ENCODE measurements at regions not wholly inside any gene's neighbourhood (a gene's known extent, or its start where the extent isn't known, plus 50 kb on each side); places are given as distances from the start of the nearest gene placed in this dataset.

- CTCF ChIA-PET, result no interaction called here
These were observed 97.1 kb upstream of the DOCK1 start for GRCh38 chr10:126808103-126808502.

GRCh38 chr10:126813432-126813831 is 91.8 kb upstream of the DOCK1 start:
- Mint-ChIP-seq H3K4me1 (no peaks in the 10 kb centered on the region), H3K27ac (no peak overlapping the region), H3K27me3 (no peaks in the 10 kb centered on the region), H3K9me3 (peaks cover 4% of the 10 kb centered on the region), H3K4me3 (no peak overlapping the region), H3K36me3 (no peaks in the 10 kb centered on the region)
- CTCF ChIA-PET, result no interaction called here
- no peak for DNase-seq

More at GRCh38 chr10:126808103-126808502, 97.1 kb upstream of the DOCK1 start:
- no peaks in the 10 kb centered on the region for H3K27me3 Mint-ChIP-seq
- H3K4me3 Mint-ChIP-seq, result no peak overlapping the region
- no peaks in the 10 kb centered on the region for H3K4me1 Mint-ChIP-seq
- H3K9me3 Mint-ChIP-seq, result peaks cover 4% of the 10 kb centered on the region
- no peak for DNase-seq
- no peak overlapping the region for H3K27ac Mint-ChIP-seq
- no peaks in the 10 kb centered on the region for H3K36me3 Mint-ChIP-seq

GRCh38 chr10:126833542-126833941 is 71.7 kb upstream of the DOCK1 start:
- Mint-ChIP-seq H3K27ac (no peak overlapping the region), H3K27me3 (no peaks in the 10 kb centered on the region), H3K4me3 (no peak overlapping the region), H3K36me3 (no peaks in the 10 kb centered on the region), H3K9me3 (peaks cover 3% of the 10 kb centered on the region), H3K4me1 (no peaks in the 10 kb centered on the region)
- DNase-seq, result no peak
- CTCF ChIA-PET, result no interaction called here

- peaks cover 3% of the 10 kb centered on the region for H3K9me3 Mint-ChIP-seq
- H3K27ac Mint-ChIP-seq, result no peak overlapping the region
- H3K4me1 Mint-ChIP-seq, result no peaks in the 10 kb centered on the region
- CTCF ChIA-PET, result no interaction called here
- H3K4me3 Mint-ChIP-seq, result no peak overlapping the region
- H3K27me3 Mint-ChIP-seq, result no peaks in the 10 kb centered on the region
- H3K36me3 Mint-ChIP-seq, result no peaks in the 10 kb centered on the region
- DNase-seq, result no peak
These were observed 69.2 kb upstream of the DOCK1 start for GRCh38 chr10:126836009-126836408.

GRCh38 chr10:126838316-126838715 is 66.9 kb upstream of the DOCK1 start:
- H3K4me1 Mint-ChIP-seq, result no peaks in the 10 kb centered on the region
- peaks cover 3% of the 10 kb centered on the region for H3K9me3 Mint-ChIP-seq
- no peaks in the 10 kb centered on the region for H3K27me3 Mint-ChIP-seq
- no peak for DNase-seq
- H3K27ac Mint-ChIP-seq, result no peak overlapping the region
- no peak overlapping the region for H3K4me3 Mint-ChIP-seq
- CTCF ChIA-PET, result interaction anchor here (0.6 kb wide), 1 partner anchor 641 kb away, joined by 4 read pairs; no protein-coding TSS in a partner anchor
- H3K36me3 Mint-ChIP-seq, result no peaks in the 10 kb centered on the region

GRCh38 chr10:126839094-126839761 is 66.0 kb upstream of the DOCK1 start:
- Mint-ChIP-seq H3K36me3 (no peaks in the 10 kb centered on the region), H3K4me1 (no peaks in the 10 kb centered on the region), H3K9me3 (peaks cover 3% of the 10 kb centered on the region), H3K4me3 (no peak overlapping the region), H3K27ac (no peak overlapping the region), H3K27me3 (no peaks in the 10 kb centered on the region)
- CTCF ChIA-PET, result interaction anchor here (0.6 kb wide), 1 partner anchor 642 kb away, joined by 4 read pairs; no protein-coding TSS in a partner anchor
- no peak for DNase-seq

- DNase-seq, result no peak
- H3K27me3 Mint-ChIP-seq, result no peaks in the 10 kb centered on the region
- H3K4me3 Mint-ChIP-seq, result no peak overlapping the region
- H3K27ac Mint-ChIP-seq, result no peak overlapping the region
- H3K36me3 Mint-ChIP-seq, result no peaks in the 10 kb centered on the region
- CTCF ChIA-PET, result no interaction called here
- no peaks in the 10 kb centered on the region for H3K4me1 Mint-ChIP-seq
- H3K9me3 Mint-ChIP-seq, result peaks cover 3% of the 10 kb centered on the region
These were observed 64.6 kb upstream of the DOCK1 start for GRCh38 chr10:126840576-126841135.

GRCh38 chr10:126841341-126841895 is 63.8 kb upstream of the DOCK1 start:
- Mint-ChIP-seq H3K36me3 (no peaks in the 10 kb centered on the region), H3K4me3 (no peak overlapping the region), H3K9me3 (peaks cover 3% of the 10 kb centered on the region), H3K27ac (no peak overlapping the region), H3K4me1 (no peaks in the 10 kb centered on the region), H3K27me3 (no peaks in the 10 kb centered on the region)
- CTCF ChIA-PET, result no interaction called here
- no peak for DNase-seq

- Mint-ChIP-seq H3K4me3 (no peak overlapping the region), H3K36me3 (no peaks in the 10 kb centered on the region), H3K27me3 (no peaks in the 10 kb centered on the region), H3K9me3 (peaks cover 3% of the 10 kb centered on the region), H3K27ac (no peak overlapping the region), H3K4me1 (no peaks in the 10 kb centered on the region)
- DNase-seq, result no peak
- CTCF ChIA-PET, result no interaction called here
These were observed 62.9 kb upstream of the DOCK1 start for GRCh38 chr10:126842356-126842755.

- Mint-ChIP-seq H3K4me3 (no peak overlapping the region), H3K27me3 (no peaks in the 10 kb centered on the region), H3K27ac (no peak overlapping the region), H3K36me3 (no peaks in the 10 kb centered on the region), H3K4me1 (no peaks in the 10 kb centered on the region), H3K9me3 (peaks cover 3% of the 10 kb centered on the region)
- no peak for DNase-seq
- CTCF ChIA-PET, result no interaction called here
These were observed 62.4 kb upstream of the DOCK1 start for GRCh38 chr10:126842836-126843235.

GRCh38 chr10:126843299-126843934 is 61.8 kb upstream of the DOCK1 start:
- Mint-ChIP-seq H3K27ac (no peak overlapping the region), H3K4me1 (no peaks in the 10 kb centered on the region), H3K36me3 (no peaks in the 10 kb centered on the region), H3K4me3 (no peak overlapping the region), H3K9me3 (no peaks in the 10 kb centered on the region), H3K27me3 (no peaks in the 10 kb centered on the region)
- DNase-seq, result no peak
- CTCF ChIA-PET, result no interaction called here

- Mint-ChIP-seq H3K27ac (no peak overlapping the region), H3K4me1 (no peaks in the 10 kb centered on the region), H3K27me3 (no peaks in the 10 kb centered on the region)
These were observed 60.8 kb upstream of the DOCK1 start for GRCh38 chr10:126844406-126844805.

GRCh38 chr10:126846469-126846868 is 58.8 kb upstream of the DOCK1 start:
- CTCF ChIA-PET, result no interaction called here
- Mint-ChIP-seq H3K36me3 (no peaks in the 10 kb centered on the region), H3K27me3 (no peaks in the 10 kb centered on the region), H3K9me3 (no peaks in the 10 kb centered on the region), H3K4me1 (no peaks in the 10 kb centered on the region), H3K4me3 (no peak overlapping the region), H3K27ac (no peak overlapping the region)
- no peak for DNase-seq

More at GRCh38 chr10:126844406-126844805, 60.8 kb upstream of the DOCK1 start:
- CTCF ChIA-PET, result no interaction called here
- no peaks in the 10 kb centered on the region for H3K9me3 Mint-ChIP-seq
- no peak overlapping the region for H3K4me3 Mint-ChIP-seq
- H3K36me3 Mint-ChIP-seq, result no peaks in the 10 kb centered on the region
- no peak for DNase-seq

GRCh38 chr10:126846959-126847358 is 58.3 kb upstream of the DOCK1 start:
- H3K27ac Mint-ChIP-seq, result no peak overlapping the region
- CTCF ChIA-PET, result no interaction called here
- no peaks in the 10 kb centered on the region for H3K36me3 Mint-ChIP-seq
- H3K4me3 Mint-ChIP-seq, result no peak overlapping the region
- H3K27me3 Mint-ChIP-seq, result no peaks in the 10 kb centered on the region
- H3K9me3 Mint-ChIP-seq, result no peaks in the 10 kb centered on the region
- no peak for DNase-seq
- H3K4me1 Mint-ChIP-seq, result no peaks in the 10 kb centered on the region

GRCh38 chr10:126847666-126848065 is 57.6 kb upstream of the DOCK1 start:
- CTCF ChIA-PET, result no interaction called here
- H3K27ac Mint-ChIP-seq, result no peak overlapping the region

More at GRCh38 chr10:126847666-126848065, 57.6 kb upstream of the DOCK1 start:
- Mint-ChIP-seq H3K36me3 (no peaks in the 10 kb centered on the region), H3K9me3 (peaks cover 1% of the 10 kb centered on the region), H3K27me3 (no peaks in the 10 kb centered on the region), H3K4me1 (no peaks in the 10 kb centered on the region), H3K4me3 (no peak overlapping the region)
- DNase-seq, result no peak
